IMR-90 (cell line): ENCODE measurements at regions not wholly inside any gene's neighbourhood (a gene's known extent, or its start where the extent isn't known, plus 50 kb on each side); places are given as distances from the start of the nearest gene placed in this dataset.

Experiments
- ATAC-seq: fragments of 200-7000 bp; cut with Tn5 transposase; 2 replicates; pipeline ENCODE4 v1.9.1; 2020; ENCODE audit warnings: low read depth, mild to moderate bottlenecking, moderate library complexity
- BruUV-seq: library from RNA; stranded (reverse); fragments of 400-500 nt; replicated peaks from 2 replicates; lab custom pipeline; 2021; lab: Mats Ljungman, UMichigan
- CTCF ChIA-PET: fragments of 300-600 bp; formaldehyde crosslinking; extraction: SDS; loops from one replicate; lab custom pipeline; 2021; ENCODE audit warnings: antibody characterized with exemption; lab: Yijun Ruan, JAX
- POLR2A ChIA-PET: fragments of 300-600 bp; sonication (Branson Sonifier 250); formaldehyde crosslinking; loops from one replicate; lab custom pipeline; 2022; ENCODE audit warnings: antibody characterized with exemption; ENCODE audit not compliant: unreplicated experiment; lab: Charles Lee
- DNase-seq: peaks from one replicate; pipeline ENCODE4 v3.0.0; 2013
- H2AFZ ChIP-seq: replicated peaks from 2 replicates; pipeline ENCODE3; 2013; ENCODE audit warnings: low read length, mild to moderate bottlenecking; ENCODE audit not compliant: poor library complexity
- H2AK5ac ChIP-seq: 2 replicates; pipeline ENCODE4 v1.6.1; 2013; ENCODE audit warnings: low read depth, low read length, inconsistent platforms
- H2AK9ac ChIP-seq: replicated peaks from 2 replicates; pipeline ENCODE3; 2013; ENCODE audit warnings: mild to moderate bottlenecking, low read depth, low read length, moderate library complexity; ENCODE audit not compliant: poor library complexity
- H2BK120ac ChIP-seq: 2 replicates; pipeline ENCODE4 v1.6.1; 2013; ENCODE audit warnings: low read depth, low read length, inconsistent platforms
- H2BK15ac ChIP-seq: 3 replicates; pipeline ENCODE4 v1.6.1; 2013; ENCODE audit warnings: low read depth, low read length, inconsistent platforms
- H2BK20ac ChIP-seq: 2 replicates; pipeline ENCODE4 v1.6.1; 2013; ENCODE audit warnings: low read depth, mild to moderate bottlenecking, inconsistent platforms, low read length, moderate library complexity
- H2BK5ac ChIP-seq: 2 replicates; pipeline ENCODE4 v1.6.1; 2013; ENCODE audit warnings: mild to moderate bottlenecking, low read depth, low read length, inconsistent platforms; ENCODE audit not compliant: poor library complexity, severe bottlenecking
- H3K14ac ChIP-seq: replicated peaks from 2 replicates; pipeline ENCODE4 v1.6.1; 2013; ENCODE audit warnings: low read depth, low read length, inconsistent platforms
- H3K18ac ChIP-seq: 2 replicates; pipeline ENCODE4 v1.6.1; 2013; ENCODE audit warnings: low read depth, low read length, control low read depth
- H3K23ac ChIP-seq: 2 replicates; pipeline ENCODE4 v1.6.1; 2013; ENCODE audit warnings: low read depth, low read length, inconsistent platforms
- H3K27ac ChIP-seq: 2 replicates; pipeline ENCODE4 v1.5.1; 2013; ENCODE audit warnings: mild to moderate bottlenecking, control low read depth, low read length; ENCODE audit not compliant: insufficient read depth
- H3K27me3 ChIP-seq: 2 replicates; pipeline ENCODE4 v1.6.1; 2013; ENCODE audit warnings: low read length; ENCODE audit not compliant: control insufficient read depth, insufficient read depth
- H3K36me3 ChIP-seq: 2 replicates; pipeline ENCODE4 v1.6.1; 2013; ENCODE audit warnings: low read length, mixed read lengths; ENCODE audit not compliant: control insufficient read depth, insufficient read depth
- H3K4ac ChIP-seq: 2 replicates; pipeline ENCODE4 v1.6.1; 2013; ENCODE audit warnings: low read depth, low read length, inconsistent platforms
- H3K4me1 ChIP-seq: 2 replicates; pipeline ENCODE4 v1.6.1; 2013; ENCODE audit warnings: low read length, mixed read lengths; ENCODE audit not compliant: control insufficient read depth, insufficient read depth
- H3K4me2 ChIP-seq: 2 replicates; pipeline ENCODE4 v1.6.1; 2013; ENCODE audit warnings: low read depth, mild to moderate bottlenecking, control low read depth, low read length, moderate library complexity
- H3K4me3 ChIP-seq: 2 replicates; pipeline ENCODE4 v1.5.1; 2013; ENCODE audit warnings: low read depth, mild to moderate bottlenecking, control low read depth, low read length, moderate library complexity; ENCODE audit not compliant: insufficient read depth
- H3K56ac ChIP-seq: 2 replicates; pipeline ENCODE4 v1.6.1; 2013; ENCODE audit warnings: low read length, inconsistent platforms; ENCODE audit not compliant: insufficient read depth; ENCODE audit errors: extremely low read depth
- H3K79me1 ChIP-seq, 2 experiments: 2 replicates each; pipeline ENCODE4 v1.6.1; 2013; ENCODE audit warnings: low read length in 2 of 2, inconsistent platforms in 1 of 2, low read depth in 1 of 2
- H3K9ac ChIP-seq: 2 replicates; pipeline ENCODE4 v1.6.1; 2013; ENCODE audit warnings: low read depth, low read length, control low read depth
- H3K9me1 ChIP-seq: 2 replicates; pipeline ENCODE4 v1.6.1; 2013; ENCODE audit warnings: low read length, inconsistent platforms; ENCODE audit not compliant: insufficient read depth
- H3K9me3 ChIP-seq: 2 replicates; pipeline ENCODE4 v1.6.1; 2013; ENCODE audit warnings: low read length; ENCODE audit not compliant: control insufficient read depth, insufficient read depth
- H4K20me1 ChIP-seq: 2 replicates; pipeline ENCODE4 v1.6.1; 2013; ENCODE audit warnings: low read length, inconsistent platforms; ENCODE audit not compliant: insufficient read depth
- H4K5ac ChIP-seq: 2 replicates; pipeline ENCODE4 v1.6.1; 2013; ENCODE audit warnings: mild to moderate bottlenecking, low read depth, low read length, control low read depth
- H4K8ac ChIP-seq, 2 experiments: 2 replicates each; pipeline ENCODE4 v1.6.1; 2013; ENCODE audit warnings: low read depth in 2 of 2, low read length in 2 of 2, control low read depth in 1 of 2, inconsistent platforms in 1 of 2
- H4K91ac ChIP-seq: 2 replicates; pipeline ENCODE4 v1.6.1; 2013; ENCODE audit warnings: low read depth, low read length, inconsistent platforms; ENCODE audit not compliant: insufficient read depth
- BHLHE40 ChIP-seq: fragments of 150-350 bp; IDR thresholded peaks from 2 replicates; pipeline ENCODE4 v1.6.1; 2016; ENCODE audit warnings: mild to moderate bottlenecking, low read depth, low read length
- CEBPB ChIP-seq: IDR thresholded peaks from 2 replicates; pipeline ENCODE4 v1.6.1; 2012; ENCODE audit warnings: low read depth, low read length, improper control_type of control experiment
- CHD1 ChIP-seq: IDR thresholded peaks from 2 replicates; pipeline ENCODE4 v1.6.1; 2012; ENCODE audit warnings: low read depth, low read length, improper control_type of control experiment
- CTCF ChIP-seq: conservative IDR thresholded peaks from 2 replicates; pipeline ENCODE4 v1.5.1; 2012; ENCODE audit warnings: mild to moderate bottlenecking, low read depth, low read length, improper control_type of control experiment
- ELK1 ChIP-seq: fragments of 150-350 bp; IDR thresholded peaks from 2 replicates; pipeline ENCODE4 v1.6.1; 2016; ENCODE audit warnings: low read depth, mild to moderate bottlenecking, low read length, moderate library complexity, borderline replicate concordance
- FOS ChIP-seq: fragments of 150-350 bp; IDR thresholded peaks from 2 replicates; pipeline ENCODE4 v1.6.1; 2016; ENCODE audit warnings: low read depth, low read length
- MAFK ChIP-seq: IDR thresholded peaks from 2 replicates; pipeline ENCODE4 v1.6.1; 2012; ENCODE audit warnings: low read depth, low read length, improper control_type of control experiment
- MAZ ChIP-seq: IDR thresholded peaks from 2 replicates; pipeline ENCODE4 v1.6.1; 2012; ENCODE audit warnings: low read depth, mild to moderate bottlenecking, low read length, improper control_type of control experiment, moderate library complexity, borderline replicate concordance
- MXI1 ChIP-seq: IDR thresholded peaks from 2 replicates; pipeline ENCODE4 v1.6.1; 2012; ENCODE audit warnings: low read depth, mild to moderate bottlenecking, low read length, moderate library complexity, borderline replicate concordance
- NFE2L2 ChIP-seq: fragments of 150-350 bp; IDR thresholded peaks from 2 replicates; pipeline ENCODE4 v1.6.1; 2016; ENCODE audit warnings: low read depth, mild to moderate bottlenecking, low read length
- POLR2A ChIP-seq: IDR thresholded peaks from 2 replicates; pipeline ENCODE4 v1.6.1; 2012; ENCODE audit warnings: mild to moderate bottlenecking, low read depth, low read length
- RAD21 ChIP-seq: IDR thresholded peaks from 2 replicates; pipeline ENCODE4 v1.6.1; 2012; ENCODE audit warnings: low read length, improper control_type of control experiment
- RCOR1 ChIP-seq: IDR thresholded peaks from 2 replicates; pipeline ENCODE4 v1.6.1; 2012; ENCODE audit warnings: mild to moderate bottlenecking, low read length, improper control_type of control experiment; ENCODE audit not compliant: insufficient replicate concordance
- RFX5 ChIP-seq: IDR thresholded peaks from 2 replicates; pipeline ENCODE4 v1.8.0; 2012; ENCODE audit warnings: low read depth, mild to moderate bottlenecking, low read length, moderate library complexity
- SMC3 ChIP-seq: fragments of 150-350 bp; IDR thresholded peaks from 2 replicates; pipeline ENCODE4 v1.6.1; 2016; ENCODE audit warnings: low read depth, mild to moderate bottlenecking, antibody characterized with exemption, low read length, moderate library complexity
- USF2 ChIP-seq: fragments of 150-350 bp; IDR thresholded peaks from 2 replicates; pipeline ENCODE4 v1.6.1; 2017; ENCODE audit warnings: mild to moderate bottlenecking, antibody characterized with exemption, low read length, low read depth
- dilution Hi-C: fragments of 300-500 bp; cut with HindIII; formaldehyde crosslinking; loops from one replicate; pipeline ENCODE4 v1.14.3; 2018; ENCODE audit warnings: low sequenced_read_pairs; ENCODE audit not compliant: unreplicated experiment
- in situ Hi-C: fragments of 300-500 bp; cut with MboI; formaldehyde crosslinking; loops from 3 replicates; pipeline ENCODE4 v1.14.3; 2019; ENCODE audit warnings: low sequenced_read_pairs, inconsistent platforms, mixed read lengths
- intact Hi-C: fragments of 100-400 bp; cut with micrococcal nuclease; formaldehyde crosslinking; loops from 2 replicates; pipeline ENCODE4 v1.10.0; 2022

GRCh38 chr6:93713974-93714373 is 294.6 kb upstream of the EPHA7 start:
- H2AK9ac ChIP-seq: no peak overlapping the region
- no peak overlapping the region for H2BK20ac ChIP-seq
- H3K9ac ChIP-seq: no peak overlapping the region
- no peaks in the 10 kb centered on the region for H3K79me1 ChIP-seq
- no peak overlapping the region for H2BK120ac ChIP-seq
- H3K36me3 ChIP-seq: no peaks in the 10 kb centered on the region
- H4K5ac ChIP-seq: no peak overlapping the region
- H4K91ac ChIP-seq: no peak overlapping the region
- no peak overlapping the region for H2BK5ac ChIP-seq
- no peak overlapping the region for H2AFZ ChIP-seq
- H3K23ac ChIP-seq: no peak overlapping the region
- dilution Hi-C loops: no loop called here
- H3K27me3 ChIP-seq: no peaks in the 10 kb centered on the region
- no peak overlapping the region for H3K14ac ChIP-seq
- CTCF ChIA-PET: no interaction called here
- H3K9me3 ChIP-seq: peaks cover 11% of the 10 kb centered on the region
- POLR2A ChIA-PET: no interaction called here
- DNase-seq (no peak), ATAC-seq (no peak)
- H3K4me1 ChIP-seq: no peaks in the 10 kb centered on the region
- no peak overlapping the region for H2BK15ac ChIP-seq
- H2AK5ac ChIP-seq: no peak overlapping the region
- no peak overlapping the region for H4K8ac ChIP-seq
- H3K18ac ChIP-seq: no peak overlapping the region
- no peaks in the 10 kb centered on the region for H3K9me1 ChIP-seq
- no peak overlapping the region for H3K4me2 ChIP-seq
- TF ChIP-seq ELK1: no peak
- TF ChIP-seq MXI1: no peak
- no peak for TF ChIP-seq CHD1
- TF ChIP-seq MAFK: no peak
- TF ChIP-seq POLR2A: no peak
- no peak for TF ChIP-seq BHLHE40
- TF ChIP-seq CEBPB: no peak
- TF ChIP-seq RFX5: no peak
- no peak for TF ChIP-seq USF2
- no peak for TF ChIP-seq NFE2L2
- TF ChIP-seq FOS: no peak
- no peak for TF ChIP-seq RCOR1
- TF ChIP-seq MAZ: no peak
- TF ChIP-seq RAD21: no peak
- no peak for TF ChIP-seq CTCF
- no peak for TF ChIP-seq SMC3
- BruUV-seq: no TSS peak
- in situ Hi-C loops: no loop called here
- H3K56ac ChIP-seq: no peak overlapping the region
- no peak overlapping the region for H3K27ac ChIP-seq
- H3K4me3 ChIP-seq: no peak overlapping the region
- no peak overlapping the region for H3K4ac ChIP-seq
- H4K20me1 ChIP-seq: no peaks in the 10 kb centered on the region
- intact Hi-C loops: no loop called here
